ENCODE measurements at regions not wholly inside any gene's neighbourhood (a gene's known extent, or its start where the extent isn't known, plus 50 kb on each side); places are given as distances from the start of the nearest gene placed in this dataset.

GRCh38 chr7:118312051-118312450 is 87.5 kb downstream of the ANKRD7 start:
- Histone ChIP-seq H3K4me3 (ENCODE audit: low read depth, low read length) (no peak overlapping the region), H3K36me3 (ENCODE audit: control insufficient read depth, insufficient read depth, low read length) (no peaks in the 10 kb centered on the region), H3K27me3 (ENCODE audit: control insufficient read depth, insufficient read depth, low read length) (no peaks in the 10 kb centered on the region)
- TF ChIP-seq CTCF (IDR thresholded peaks at IDR 0.05; ENCODE audit: insufficient read depth, low read length, poor library complexity, severe bottlenecking) = no peak
- no peak for DNase-seq (ENCODE audit: low read depth)

GRCh38 chr7:118312966-118313365 is 88.5 kb downstream of the ANKRD7 start:
- H3K27me3 ChIP-seq (ENCODE audit: control insufficient read depth, insufficient read depth, low read length) = no peaks in the 10 kb centered on the region
- no peak for TF ChIP-seq CTCF (IDR thresholded peaks at IDR 0.05; ENCODE audit: insufficient read depth, low read length, poor library complexity, severe bottlenecking)
- DNase-seq (ENCODE audit: low read depth) = no peak
- H3K4me3 ChIP-seq (ENCODE audit: low read depth, low read length) = no peak overlapping the region
- no peaks in the 10 kb centered on the region for H3K36me3 ChIP-seq (ENCODE audit: control insufficient read depth, insufficient read depth, low read length)

- Histone ChIP-seq H3K27me3 (ENCODE audit: control insufficient read depth, insufficient read depth, low read length) (no peaks in the 10 kb centered on the region), H3K4me3 (ENCODE audit: low read depth, low read length) (no peak overlapping the region), H3K36me3 (ENCODE audit: control insufficient read depth, insufficient read depth, low read length) (no peaks in the 10 kb centered on the region)
- DNase-seq (ENCODE audit: low read depth) = no peak
- no peak for TF ChIP-seq CTCF (IDR thresholded peaks at IDR 0.05; ENCODE audit: insufficient read depth, low read length, poor library complexity, severe bottlenecking)
These were observed 100.4 kb downstream of the ANKRD7 start for GRCh38 chr7:118324790-118325449.

- Histone ChIP-seq H3K27me3 (ENCODE audit: control insufficient read depth, insufficient read depth, low read length) (no peaks in the 10 kb centered on the region), H3K4me3 (ENCODE audit: low read depth, low read length) (no peak overlapping the region), H3K36me3 (ENCODE audit: control insufficient read depth, insufficient read depth, low read length) (no peaks in the 10 kb centered on the region)
- no peak for DNase-seq (ENCODE audit: low read depth)
- no peak for TF ChIP-seq CTCF (IDR thresholded peaks at IDR 0.05; ENCODE audit: insufficient read depth, low read length, poor library complexity, severe bottlenecking)
These were observed 100.9 kb downstream of the ANKRD7 start for GRCh38 chr7:118325450-118325808.

GRCh38 chr7:118327174-118327573 is 102.7 kb downstream of the ANKRD7 start:
- Histone ChIP-seq H3K27me3 (ENCODE audit: control insufficient read depth, insufficient read depth, low read length) (no peaks in the 10 kb centered on the region), H3K36me3 (ENCODE audit: control insufficient read depth, insufficient read depth, low read length) (no peaks in the 10 kb centered on the region), H3K4me3 (ENCODE audit: low read depth, low read length) (no peak overlapping the region)
- no peak for DNase-seq (ENCODE audit: low read depth)
- no peak for TF ChIP-seq CTCF (IDR thresholded peaks at IDR 0.05; ENCODE audit: insufficient read depth, low read length, poor library complexity, severe bottlenecking)

- H3K36me3 ChIP-seq (ENCODE audit: control insufficient read depth, insufficient read depth, low read length) = no peaks in the 10 kb centered on the region
- TF ChIP-seq CTCF (IDR thresholded peaks at IDR 0.05; ENCODE audit: insufficient read depth, low read length, poor library complexity, severe bottlenecking) = no peak
- H3K27me3 ChIP-seq (ENCODE audit: control insufficient read depth, insufficient read depth, low read length) = no peaks in the 10 kb centered on the region
- no peak overlapping the region for H3K4me3 ChIP-seq (ENCODE audit: low read depth, low read length)
- DNase-seq (ENCODE audit: low read depth) = no peak
These were observed 104.2 kb downstream of the ANKRD7 start for GRCh38 chr7:118328505-118329211.
